ENCODE measurements at regions not wholly inside any gene's neighbourhood (a gene's known extent, or its start where the extent isn't known, plus 50 kb on each side); places are given as distances from the start of the nearest gene placed in this dataset.
A peak's percentile ranks its signal among the peaks of the same experiment; 100 is the strongest.

DNA sequence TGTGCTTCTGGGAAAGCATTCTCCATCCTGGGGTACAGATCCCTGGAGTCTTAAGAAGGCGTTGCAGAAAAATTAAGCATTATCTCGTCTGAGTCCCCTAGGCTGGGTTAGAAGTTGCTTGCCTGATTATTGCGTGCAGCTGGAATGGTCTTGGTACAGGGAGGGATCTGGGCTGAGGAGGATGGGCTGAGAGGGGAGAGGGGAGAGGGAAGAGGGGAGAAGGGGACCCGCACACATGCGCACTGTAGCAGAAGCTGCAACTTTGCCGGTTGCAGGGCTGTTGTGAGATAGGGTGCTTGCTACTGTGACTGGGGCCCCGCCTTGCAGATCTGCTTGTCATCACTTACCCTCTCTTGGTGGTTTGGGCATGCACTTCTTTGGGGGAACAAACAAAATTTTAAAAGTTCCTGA, 316.8 kb downstream of the DLEU7 start:
- ATAC-seq (ENCODE audit: low FRiP score in 2 of 2), result no peak
- TF ChIP-seq POLR2AphosphoS5 (IDR thresholded peaks at IDR 0.05), result no peak
- TF ChIP-seq, protein P1, sequence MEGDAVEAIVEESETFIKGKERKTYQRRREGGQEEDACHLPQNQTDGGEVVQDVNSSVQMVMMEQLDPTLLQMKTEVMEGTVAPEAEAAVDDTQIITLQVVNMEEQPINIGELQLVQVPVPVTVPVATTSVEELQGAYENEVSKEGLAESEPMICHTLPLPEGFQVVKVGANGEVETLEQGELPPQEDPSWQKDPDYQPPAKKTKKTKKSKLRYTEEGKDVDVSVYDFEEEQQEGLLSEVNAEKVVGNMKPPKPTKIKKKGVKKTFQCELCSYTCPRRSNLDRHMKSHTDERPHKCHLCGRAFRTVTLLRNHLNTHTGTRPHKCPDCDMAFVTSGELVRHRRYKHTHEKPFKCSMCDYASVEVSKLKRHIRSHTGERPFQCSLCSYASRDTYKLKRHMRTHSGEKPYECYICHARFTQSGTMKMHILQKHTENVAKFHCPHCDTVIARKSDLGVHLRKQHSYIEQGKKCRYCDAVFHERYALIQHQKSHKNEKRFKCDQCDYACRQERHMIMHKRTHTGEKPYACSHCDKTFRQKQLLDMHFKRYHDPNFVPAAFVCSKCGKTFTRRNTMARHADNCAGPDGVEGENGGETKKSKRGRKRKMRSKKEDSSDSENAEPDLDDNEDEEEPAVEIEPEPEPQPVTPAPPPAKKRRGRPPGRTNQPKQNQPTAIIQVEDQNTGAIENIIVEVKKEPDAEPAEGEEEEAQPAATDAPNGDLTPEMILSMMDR (IDR thresholded peaks at IDR 0.05), result no peak
- no peak for TF ChIP-seq POLR2A (IDR thresholded peaks at IDR 0.05)
- no peak for TF ChIP-seq EP300 (IDR thresholded peaks at IDR 0.05)

DNA sequence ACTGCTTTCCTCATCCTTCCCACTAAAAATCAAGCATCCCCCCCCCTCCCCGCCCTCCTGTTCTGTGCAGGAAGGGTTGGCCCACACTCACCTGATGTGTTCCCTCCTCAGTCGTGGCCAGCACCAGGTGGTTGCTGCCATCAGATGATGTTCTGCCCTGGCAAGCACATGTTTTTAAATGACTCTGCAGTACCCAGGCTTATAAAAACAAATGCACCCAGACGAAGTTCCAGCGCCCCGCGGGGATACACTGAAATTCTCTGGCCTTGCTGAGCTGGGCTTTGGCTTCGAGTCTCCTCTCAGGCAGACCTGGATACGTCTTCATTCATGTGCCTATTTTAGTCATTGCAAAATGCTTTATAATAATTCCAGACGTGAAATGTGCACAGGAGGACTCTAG, 316.3 kb downstream of the DLEU7 start:
- Histone ChIP-seq H3K27me3 (no peaks in the 10 kb centered on the region), H3K9me3 (no peaks in the 10 kb centered on the region), H3K4me3 (no peak overlapping the region), H3K27ac (peak overlapping the region in 3 of 4 donors; percentile 14 to 29 (median 22)), H3K4me1 (peaks cover 34 to 62% (median 52%) of the 10 kb centered on the region in 4 donors), H3K36me3 (no peaks in the 10 kb centered on the region)
- DNase-seq (peak in 1 of 2 donors; percentile 43), ATAC-seq (ENCODE audit: low FRiP score in 2 of 2) (no peak)
- 45 to 61% methylated on average over 9 of the region's 9 CpGs for WGBS, 2 donors
- TF ChIP-seq POLR2A (IDR thresholded peaks at IDR 0.05) (no peak), POLR2AphosphoS5 (IDR thresholded peaks at IDR 0.05) (no peak), EP300 (IDR thresholded peaks at IDR 0.05) (no peak)
- TF ChIP-seq, protein P1 (IDR thresholded peaks at IDR 0.05), result no peak

More for the DNA sequence above, 316.8 kb downstream of the DLEU7 start:
- WGBS, 2 donors, result 77 to 80% methylated on average over 7 of the region's 7 CpGs
- H3K27me3 ChIP-seq, result no peaks in the 10 kb centered on the region
- H3K27ac ChIP-seq, result peak overlapping the region in 2 of 4 donors; percentile 14 to 31
- H3K4me3 ChIP-seq, result no peak overlapping the region
- peaks cover 39 to 65% (median 55%) of the 10 kb centered on the region in 4 donors for H3K4me1 ChIP-seq
- no peak for DNase-seq
- H3K36me3 ChIP-seq, result no peaks in the 10 kb centered on the region
- H3K9me3 ChIP-seq, result no peaks in the 10 kb centered on the region

DNA sequence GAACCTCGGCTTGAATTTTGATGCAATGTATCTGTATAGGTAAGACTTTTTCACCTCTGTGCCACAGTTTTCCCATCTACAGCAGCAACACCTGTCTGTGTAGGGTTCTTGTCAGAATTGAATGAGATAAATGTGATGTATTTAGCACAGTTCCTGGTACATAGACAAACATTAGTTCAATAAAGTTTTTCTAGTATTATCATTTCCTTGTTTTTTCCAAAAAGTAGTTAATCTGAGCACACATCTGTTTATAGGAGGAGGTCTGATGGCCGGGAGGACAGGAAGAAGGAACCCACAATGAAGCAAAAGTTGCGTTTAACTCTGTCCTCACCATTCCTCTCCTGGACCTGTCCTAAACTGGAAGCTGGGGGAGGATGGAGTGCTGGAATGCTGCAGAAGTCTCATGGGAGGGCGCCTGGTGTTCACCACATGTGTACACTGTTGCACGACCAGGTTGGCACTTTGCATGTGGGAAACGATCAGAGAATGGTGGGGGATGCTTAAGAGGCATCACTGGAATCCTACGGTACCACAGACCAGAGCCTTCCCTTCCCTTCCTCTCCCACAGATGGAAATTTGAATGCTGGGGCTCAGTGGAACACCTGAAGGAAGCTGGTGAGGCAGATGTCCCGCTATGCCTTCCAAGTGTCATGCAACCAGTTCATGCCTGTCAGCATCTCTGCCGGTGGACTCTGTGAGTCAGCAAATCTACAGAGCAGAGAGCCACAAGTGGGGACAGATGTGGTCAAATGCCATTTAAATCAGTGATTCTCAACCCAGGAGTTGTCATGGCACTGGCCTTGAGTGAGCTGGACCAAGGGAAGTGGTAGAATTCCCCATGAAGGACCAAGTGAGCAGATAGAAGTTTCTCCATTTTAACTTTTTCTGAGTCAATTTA, 315.6 kb downstream of the DLEU7 start:
- ATAC-seq (ENCODE audit: low FRiP score in 2 of 2) (no peak), DNase-seq (peak in 1 of 2 donors; percentile 36)
- peak overlapping the region in 3 of 4 donors; percentile 22 to 79 (median 70) for H3K27ac ChIP-seq
- no peak overlapping the region for H3K4me3 ChIP-seq
- whole genome bisulfite sequencing, 2 donors, result 59 to 63% methylated on average over 8 to 9 of the region's 9 CpGs
- TF ChIP-seq POLR2A (IDR thresholded peaks at IDR 0.05), result no peak
- H3K9me3 ChIP-seq, result no peaks in the 10 kb centered on the region
- H3K27me3 ChIP-seq, result no peaks in the 10 kb centered on the region
- H3K4me1 ChIP-seq, result peaks cover 28 to 59% (median 46%) of the 10 kb centered on the region in 4 donors
- no peaks in the 10 kb centered on the region for H3K36me3 ChIP-seq

DNA sequence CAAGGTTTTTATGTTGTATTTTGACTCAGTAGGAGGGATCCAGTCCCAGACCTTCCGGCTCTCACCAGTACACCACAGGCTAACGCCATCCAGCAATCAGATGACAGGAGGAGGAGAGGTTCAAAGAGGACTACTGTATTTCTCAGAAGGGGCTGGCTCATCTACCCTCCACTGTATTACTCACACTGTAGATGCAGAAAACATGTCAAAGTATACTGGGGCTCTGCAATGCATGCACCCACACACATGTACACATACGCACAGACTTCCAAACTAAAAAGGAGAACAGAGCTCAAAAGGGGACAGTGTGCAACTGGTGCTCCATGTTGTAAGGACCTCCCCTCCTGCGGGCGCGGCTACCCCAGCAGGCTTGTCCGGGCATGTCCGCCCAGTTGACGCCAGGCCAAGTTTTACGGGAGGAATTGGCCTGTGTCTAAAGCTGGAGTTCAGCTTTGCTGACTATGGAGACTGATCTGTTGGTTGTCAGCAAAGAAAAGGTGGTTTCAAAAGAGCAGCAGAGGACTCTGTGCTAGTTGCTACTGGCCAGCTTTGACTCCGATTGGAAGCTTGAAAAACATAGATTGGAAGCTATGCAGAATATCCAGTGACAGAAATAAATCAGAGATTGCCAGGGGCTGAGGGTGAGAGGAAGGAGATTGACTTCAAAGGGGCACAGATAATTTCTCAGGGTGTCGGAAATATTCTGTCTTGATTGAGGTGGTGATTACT, 314.2 kb downstream of the DLEU7 start:
- Histone ChIP-seq H3K27ac (peak overlapping the region; percentile 10 to 79 (median 66)), H3K4me3 (peak overlapping the region in 2 of 4 donors; percentile 4 to 10), H3K9me3 (peaks cover 0 to 3% (median 0%) of the 10 kb centered on the region in 4 donors), H3K4me1 (peaks cover 23 to 52% (median 38%) of the 10 kb centered on the region in 4 donors), H3K36me3 (no peaks in the 10 kb centered on the region), H3K27me3 (no peaks in the 10 kb centered on the region)
- TF ChIP-seq EP300 (IDR thresholded peaks at IDR 0.05), result no peak
- TF ChIP-seq POLR2AphosphoS5 (IDR thresholded peaks at IDR 0.05), result peak; percentile 25 to 62
- peak in 1 of 4 donors; percentile 52 for TF ChIP-seq POLR2A (IDR thresholded peaks at IDR 0.05)
- TF ChIP-seq, protein P1 (IDR thresholded peaks at IDR 0.05), result no peak
- ATAC-seq (ENCODE audit: low FRiP score in 2 of 2) (peak; percentile 80 to 90), DNase-seq (peak; percentile 79 to 88)
- 29 to 37% methylated on average over 12 of the region's 12 CpGs for WGBS, 2 donors
